Lower leg skin (tissue), 3 donors: ENCODE measurements at regions not wholly inside any gene's neighbourhood (a gene's known extent, or its start where the extent isn't known, plus 50 kb on each side); places are given as distances from the start of the nearest gene placed in this dataset.

Experiments
- CTCF ChIP-seq, 3 donors: fragments of 450-650 bp; IDR thresholded peaks; one replicate each; pipeline ENCODE4 v1.5.1; 2016; ENCODE audit warnings: antibody characterized with exemption in 3 of 3, mild to moderate bottlenecking in 3 of 3, moderate library complexity in 2 of 3
- POLR2A ChIP-seq, 2 donors: fragments of 450-650 bp; IDR thresholded peaks; one replicate each; pipeline ENCODE4 v1.6.1; 2016 to 2017; ENCODE audit warnings: antibody characterized with exemption in 2 of 2, mild to moderate bottlenecking in 1 of 2, moderate library complexity in 1 of 2

GRCh38 chr20:7817286-7817685, 123.0 kb downstream of the HAO1 start:
- TF ChIP-seq CTCF (IDR thresholded peaks at IDR 0.05): no peak
- TF ChIP-seq POLR2A (IDR thresholded peaks at IDR 0.05): no peak
